DMS153 treated with DMSO at 0.1 percent for 48 hours (cell line): ENCODE measurements at regions not wholly inside any gene's neighbourhood (a gene's known extent, or its start where the extent isn't known, plus 50 kb on each side); places are given as distances from the start of the nearest gene placed in this dataset.

Experiments
- DNase-seq: peaks from one replicate; lab custom pipeline; 2025; ENCODE audit not compliant: unreplicated experiment; lab: John Stamatoyannopoulos, UW

DNA sequence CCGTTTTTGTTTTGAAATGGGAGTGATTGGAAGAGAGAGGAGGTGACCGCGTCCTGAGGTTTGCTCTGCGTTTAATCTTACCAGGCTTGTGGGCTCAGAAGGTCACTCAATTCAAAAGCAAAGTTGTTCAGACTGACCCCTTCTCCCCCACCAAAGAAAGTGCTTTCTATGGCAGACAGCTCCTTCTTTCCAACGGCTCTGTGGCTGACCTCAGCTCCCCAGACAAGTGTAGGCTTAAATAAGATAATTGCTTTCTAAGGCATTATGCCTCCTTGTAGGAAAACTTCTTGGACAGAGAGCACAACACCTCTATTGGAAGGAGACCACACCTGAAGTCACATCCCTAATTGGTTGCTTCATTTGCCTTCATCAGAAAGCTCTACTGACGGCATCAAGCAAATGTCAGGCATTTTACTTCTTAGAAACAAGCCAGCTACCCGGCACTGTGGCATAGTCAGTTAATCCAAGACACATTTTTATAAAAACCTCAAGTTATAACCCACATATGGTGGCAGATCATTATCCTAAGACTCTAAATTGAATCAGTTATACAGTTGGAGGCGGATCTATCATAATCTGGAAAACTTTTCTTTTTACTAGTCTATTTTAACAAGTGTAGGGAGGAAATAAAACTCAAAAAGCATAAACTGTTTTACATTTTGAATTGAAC is 94.9 kb downstream of the TMEM174 start:
- DNase-seq = no peak

DNA sequence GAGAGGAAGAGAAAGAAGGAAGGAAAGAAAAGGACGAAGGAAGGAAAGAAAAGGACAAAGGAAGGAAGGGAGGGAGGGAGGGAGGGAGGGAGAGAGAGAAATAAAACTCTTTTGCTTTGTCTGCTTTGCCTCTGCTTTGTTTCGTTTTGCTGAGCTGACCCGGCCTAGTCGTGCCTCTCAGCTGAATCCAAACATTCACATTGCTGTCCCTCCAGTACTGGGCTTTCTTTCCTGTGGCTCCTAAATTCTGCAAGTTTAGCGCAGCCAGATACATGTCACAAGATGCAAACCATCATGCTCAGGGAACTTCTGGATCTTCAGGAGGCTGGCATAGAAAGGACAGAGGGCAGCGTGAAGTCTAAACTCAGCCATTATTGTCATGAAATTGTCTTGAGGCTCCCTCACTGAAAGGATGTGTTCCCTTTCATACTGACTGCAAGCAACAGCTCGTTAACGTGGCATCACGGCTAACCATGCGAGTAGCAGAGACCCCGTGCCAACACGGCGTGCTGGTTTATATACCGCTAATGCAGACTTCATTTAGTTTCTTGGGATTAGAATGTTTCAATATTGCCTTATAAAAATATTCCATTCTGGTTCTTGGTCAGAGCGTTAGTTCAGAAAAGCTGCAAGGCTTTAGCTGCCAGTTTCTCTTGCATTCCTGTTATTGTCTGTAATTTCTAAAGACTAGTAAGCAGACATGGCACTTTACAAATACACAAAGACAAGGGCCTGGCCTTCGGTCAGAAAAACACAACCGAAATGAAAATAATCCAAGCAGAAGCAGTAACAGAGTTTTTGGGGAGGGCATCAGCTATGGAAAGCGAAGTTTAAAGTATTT is 94.2 kb downstream of the TMEM174 start:
- DNase-seq = no peak

DNA sequence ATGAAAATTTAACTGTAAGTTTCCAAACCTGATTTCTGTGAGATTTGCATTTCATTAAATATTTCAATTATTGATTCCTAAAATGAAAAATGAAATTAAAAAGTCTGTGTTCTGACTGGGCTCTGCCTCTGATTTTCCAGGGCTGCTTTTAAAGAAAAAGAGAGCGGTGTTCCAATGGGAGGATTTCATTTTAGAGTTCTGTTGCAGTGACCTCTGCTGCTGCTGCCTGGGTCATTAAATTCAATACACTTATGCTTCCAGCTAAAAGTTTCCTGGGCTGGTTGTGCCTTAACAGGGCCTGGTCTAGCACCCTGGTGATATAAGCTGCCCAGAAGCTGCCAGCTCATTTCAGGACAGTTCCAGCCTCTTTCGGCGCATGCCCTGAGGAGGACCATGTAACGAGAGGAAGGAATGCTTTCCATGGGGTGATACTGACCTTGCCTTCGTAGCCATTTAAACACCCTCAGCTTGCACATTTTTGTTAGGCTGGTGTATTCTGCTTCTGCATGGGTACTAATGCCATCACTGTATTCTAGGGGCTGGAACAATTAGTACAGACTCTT is 93.3 kb downstream of the TMEM174 start:
- DNase-seq = no peak

DNA sequence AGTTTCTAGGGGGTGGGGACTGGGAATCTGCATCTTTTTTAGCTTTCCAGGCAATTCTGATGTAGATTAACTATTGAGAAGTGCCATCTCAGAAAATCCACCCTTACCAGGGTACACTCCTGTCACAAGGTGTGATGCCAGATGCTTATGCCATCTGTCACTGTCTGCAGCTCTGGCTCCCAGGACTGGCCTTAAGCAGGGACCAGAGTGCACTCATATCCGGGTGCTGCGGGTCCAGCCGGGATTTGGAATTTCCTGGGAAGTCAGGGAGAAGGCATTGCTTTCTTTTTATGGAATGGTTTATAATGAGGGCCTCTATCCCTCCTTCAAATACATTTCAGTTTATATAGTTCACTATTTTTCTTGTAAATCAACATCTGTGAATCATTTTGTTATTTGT is 92.6 kb downstream of the TMEM174 start:
- no peak for DNase-seq

DNA sequence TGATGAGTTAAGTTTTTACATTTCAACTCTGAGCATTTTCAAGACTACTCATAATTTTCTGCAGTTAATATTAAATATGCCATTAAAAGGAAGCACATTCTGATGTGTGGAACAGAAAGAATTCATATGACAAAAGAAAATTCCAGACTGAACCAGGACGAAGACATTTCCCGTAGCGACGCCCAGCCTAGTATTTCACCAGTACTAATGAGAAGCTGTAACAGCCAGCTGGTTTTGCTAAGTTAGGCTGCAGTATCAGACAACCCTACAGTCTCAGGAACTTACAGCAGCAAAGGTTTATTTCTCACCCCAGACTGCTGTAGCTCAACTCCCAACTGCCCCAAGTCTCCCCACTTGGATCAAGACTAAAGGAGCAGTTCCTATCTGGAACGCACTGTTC is 91.6 kb downstream of the TMEM174 start:
- no peak for DNase-seq

DNA sequence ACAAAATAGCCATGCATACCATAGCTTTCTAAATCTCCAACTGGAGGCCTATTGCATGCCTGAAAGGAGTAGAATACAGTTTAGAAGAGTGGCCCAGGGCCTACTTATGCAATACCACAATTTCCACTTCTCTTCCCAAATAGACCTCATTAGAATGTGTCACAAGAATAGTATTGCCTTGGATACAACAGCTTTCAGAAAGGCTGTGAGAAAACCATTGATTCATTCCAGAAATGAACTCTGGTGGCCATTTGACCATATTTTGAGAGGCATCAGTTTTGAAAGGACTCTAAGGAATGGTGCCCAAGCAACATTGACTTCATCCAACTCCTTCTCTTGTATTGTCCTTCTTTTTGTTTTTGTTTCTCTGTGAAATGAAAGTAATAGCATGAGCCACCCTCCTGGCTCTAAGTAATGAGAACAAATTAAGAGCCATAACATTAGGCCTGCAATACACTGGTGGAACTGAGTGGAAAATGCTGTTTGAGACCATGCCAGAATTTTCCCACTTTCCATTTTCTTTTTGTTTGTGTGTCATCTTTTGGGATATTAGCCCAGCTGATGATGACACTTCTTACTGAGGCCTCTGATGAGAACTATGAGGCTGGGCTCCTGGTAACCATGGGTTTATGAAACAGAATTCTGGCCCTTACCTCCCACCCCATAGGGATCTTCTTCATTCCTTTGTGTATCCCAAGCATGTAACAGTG is 90.2 kb downstream of the TMEM174 start:
- DNase-seq = no peak

DNA sequence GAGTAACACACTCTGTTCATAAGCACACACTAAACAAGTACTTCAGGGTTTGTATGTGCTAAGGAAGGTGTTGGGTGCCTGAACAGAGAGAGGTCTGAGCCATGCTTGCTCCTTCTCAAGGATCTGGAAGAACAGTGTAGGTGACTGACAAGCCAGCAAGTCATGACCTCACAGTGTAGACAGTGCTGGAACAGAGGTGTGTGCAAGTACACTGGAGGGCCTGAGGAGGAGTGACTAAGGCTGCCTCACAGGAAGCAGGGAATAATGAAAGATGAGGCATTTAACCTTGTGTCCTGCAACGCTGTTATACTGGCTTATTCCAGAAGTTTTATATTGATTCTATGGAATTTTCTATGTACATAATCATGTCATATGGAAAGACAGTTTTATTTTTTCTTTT is 83.9 kb downstream of the TMEM174 start:
- no peak for DNase-seq

DNA sequence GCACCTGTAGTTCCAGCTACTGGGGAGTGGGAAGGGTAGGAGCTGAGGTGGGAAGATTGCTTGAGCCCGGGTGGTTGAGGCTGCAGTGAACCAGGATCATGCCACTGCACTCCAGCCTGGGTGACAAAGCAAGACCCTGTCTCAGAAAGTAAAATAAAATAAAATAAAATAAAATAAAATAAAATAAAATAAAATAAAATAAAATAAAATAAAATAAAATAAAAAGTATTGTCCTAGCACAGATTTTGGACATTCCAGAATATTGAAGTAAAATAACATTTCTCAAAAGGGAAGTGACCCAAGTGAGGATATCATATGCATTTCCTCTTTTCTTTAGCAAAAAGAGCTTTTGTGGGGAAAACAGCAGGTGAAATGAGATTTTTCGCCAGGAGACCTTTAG is 83.5 kb downstream of the TMEM174 start:
- no peak for DNase-seq

DNA sequence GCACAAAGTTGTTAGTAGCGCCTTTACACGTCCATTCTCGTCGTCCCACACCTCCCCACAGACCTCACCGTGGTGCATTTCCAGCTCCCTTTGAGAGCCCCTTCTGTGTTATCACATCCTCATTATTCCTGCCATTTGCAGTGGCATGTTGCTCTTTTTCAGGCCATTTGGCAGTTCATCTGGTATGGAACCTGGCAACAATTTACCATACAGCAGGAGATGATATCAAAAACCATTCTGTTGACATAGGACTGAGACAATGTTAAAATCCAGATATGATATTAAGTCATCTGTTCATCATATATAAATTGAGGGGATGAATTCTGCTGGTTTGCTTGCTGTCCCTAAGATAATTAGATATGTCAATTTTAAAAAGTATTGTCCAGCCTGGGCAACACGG is 83.0 kb downstream of the TMEM174 start:
- no peak for DNase-seq

DNA sequence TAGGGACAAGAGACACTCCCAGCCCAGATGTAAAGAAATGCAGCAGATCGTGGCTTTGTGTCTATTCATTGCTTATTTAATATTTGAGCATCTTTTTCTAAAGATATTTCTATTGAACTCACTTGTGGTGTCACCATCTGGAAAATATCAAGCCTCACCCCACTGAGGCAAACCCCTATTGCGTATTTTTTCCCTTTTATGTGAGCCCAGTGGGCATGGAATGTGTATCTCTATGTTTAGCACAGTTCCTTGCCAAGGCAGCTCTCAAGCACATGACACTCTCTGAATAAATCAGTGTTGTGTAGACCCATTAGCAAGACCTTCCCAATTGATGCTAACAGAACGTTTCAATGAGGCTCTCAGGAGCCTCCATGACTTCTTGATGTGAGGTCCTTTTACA is 81.6 kb downstream of the TMEM174 start:
- no peak for DNase-seq

DNA sequence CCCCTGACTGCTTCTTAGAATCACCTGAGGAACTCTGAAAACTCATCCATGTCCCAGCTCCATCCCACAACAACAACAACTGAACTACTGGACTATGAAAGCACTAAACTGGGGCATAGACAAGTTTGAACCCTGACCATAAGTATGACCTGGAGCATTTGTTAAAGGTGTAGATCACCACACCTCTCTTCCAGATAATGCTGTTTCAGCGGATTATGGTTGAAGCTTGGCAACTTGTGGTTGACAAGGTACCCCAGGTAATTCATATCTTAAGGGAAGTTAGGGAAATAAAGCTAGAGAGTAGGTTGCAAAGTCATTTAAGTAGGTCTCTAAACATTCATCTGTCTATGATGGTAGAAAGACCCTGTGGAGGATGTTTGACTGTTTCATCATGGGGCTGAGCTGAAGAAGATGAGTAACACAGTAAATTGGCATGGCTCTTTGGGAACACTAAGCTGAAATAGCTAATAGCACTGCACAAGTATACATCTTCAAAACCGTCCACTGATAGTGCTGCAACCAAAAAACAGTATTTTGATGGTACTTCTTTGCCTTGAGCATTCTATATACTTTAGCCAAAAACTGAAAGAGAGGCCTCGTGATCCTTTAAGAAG is 80.2 kb downstream of the TMEM174 start:
- no peak for DNase-seq

DNA sequence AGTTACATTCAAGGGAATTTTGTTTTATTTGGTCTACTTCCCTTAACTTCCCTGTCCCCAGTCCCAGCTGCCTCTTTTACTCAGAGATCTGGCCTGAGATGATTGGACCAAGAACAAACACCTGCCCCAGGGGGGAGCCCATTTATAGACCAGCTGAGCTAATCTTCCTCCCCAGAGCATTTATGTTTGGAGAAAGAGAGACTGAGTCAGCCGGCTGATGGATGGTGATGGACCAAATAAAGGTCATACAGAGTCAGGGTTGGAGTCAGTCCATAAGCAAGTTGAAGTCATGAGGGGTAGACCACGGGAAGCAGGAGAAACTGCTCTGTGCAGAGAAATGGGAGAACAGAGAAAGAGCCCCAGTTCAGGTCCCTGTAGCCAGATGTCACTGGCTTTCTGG is 77.7 kb downstream of the TMEM174 start:
- no peak for DNase-seq

DNA sequence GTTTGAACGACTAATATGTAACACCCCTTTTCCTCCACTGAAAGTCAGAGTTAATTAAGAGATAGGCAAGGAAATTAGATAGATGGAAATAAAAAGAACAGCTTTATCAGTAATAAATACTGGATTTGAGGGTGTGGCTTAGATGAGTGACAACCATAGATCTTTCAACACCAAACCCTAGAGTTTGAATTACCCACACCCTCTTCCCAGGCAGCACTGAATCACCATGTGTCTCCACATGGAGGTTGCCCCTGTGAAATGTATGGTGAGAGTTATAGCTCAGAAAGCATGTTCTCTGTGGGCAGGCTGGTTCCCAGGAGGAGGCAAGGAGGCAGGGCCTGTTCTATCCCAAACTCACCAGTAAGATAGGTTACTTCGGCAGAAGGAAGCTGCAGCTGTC is 69.7 kb downstream of the TMEM174 start:
- DNase-seq = no peak

DNA sequence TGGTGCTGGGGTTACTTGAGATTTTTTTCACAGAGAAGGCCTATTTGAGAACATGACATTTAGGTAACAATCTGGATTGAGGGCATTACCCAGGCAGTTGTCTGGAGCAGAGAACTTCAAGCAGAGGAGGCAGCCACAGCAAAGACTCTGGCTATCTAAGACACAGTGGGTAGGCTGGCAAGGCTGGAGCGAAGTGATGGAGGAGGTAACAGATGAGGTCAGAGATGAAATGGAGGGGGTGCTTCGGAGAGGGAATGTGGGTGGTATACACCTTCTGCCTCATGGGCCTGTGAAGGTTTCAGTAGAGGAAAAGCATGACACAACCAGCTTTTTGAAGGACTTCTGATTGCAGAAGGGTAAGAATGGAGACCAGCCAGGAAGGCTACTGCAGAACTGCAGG is 65.9 kb downstream of the TMEM174 start:
- no peak for DNase-seq

DNA sequence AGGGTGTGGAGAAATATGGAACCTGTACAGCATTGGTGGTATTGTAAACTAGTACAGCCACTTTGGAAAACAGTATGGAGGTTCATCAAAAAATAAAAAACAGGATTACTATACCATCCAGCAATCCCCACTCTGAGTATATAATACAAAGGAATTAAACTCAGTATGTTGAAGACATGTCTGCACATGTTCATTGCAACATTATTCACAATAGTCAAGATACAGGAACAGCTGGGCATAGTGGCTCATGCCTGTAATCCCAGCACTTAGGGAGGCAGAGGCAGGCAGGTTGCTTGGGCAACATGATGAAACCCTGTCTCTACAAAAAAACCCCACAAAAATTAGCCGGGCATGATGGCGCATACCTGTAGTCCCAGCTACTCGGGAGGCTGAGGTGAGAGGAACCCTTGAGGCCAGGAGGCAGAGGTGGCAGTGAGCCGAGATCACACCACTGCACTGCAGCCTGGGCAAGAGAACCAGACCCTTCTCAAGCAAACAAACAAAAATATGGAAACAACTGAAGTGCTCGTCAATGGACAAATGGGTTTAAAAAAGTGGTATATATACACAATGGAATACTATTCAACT is 63.6 kb downstream of the TMEM174 start:
- no peak for DNase-seq

DNA sequence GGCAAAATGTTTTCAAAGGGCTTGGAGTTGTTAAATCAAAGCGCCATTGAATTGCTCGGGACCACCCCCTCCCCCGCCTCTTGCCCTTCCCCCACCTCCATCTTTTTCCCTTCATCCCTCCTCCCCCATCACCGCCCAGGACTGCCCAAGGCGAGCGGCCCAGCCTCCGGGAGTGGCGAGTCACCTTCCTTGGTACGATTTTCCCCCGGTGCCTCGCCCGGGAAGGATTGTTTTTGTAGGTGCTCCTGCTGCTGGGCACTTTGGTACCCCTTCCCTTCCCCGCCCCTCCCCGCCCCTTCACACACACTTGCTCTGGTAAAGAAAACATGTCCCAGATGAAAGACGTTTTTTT is 61.2 kb downstream of the TMEM174 start:
- DNase-seq = no peak

DNA sequence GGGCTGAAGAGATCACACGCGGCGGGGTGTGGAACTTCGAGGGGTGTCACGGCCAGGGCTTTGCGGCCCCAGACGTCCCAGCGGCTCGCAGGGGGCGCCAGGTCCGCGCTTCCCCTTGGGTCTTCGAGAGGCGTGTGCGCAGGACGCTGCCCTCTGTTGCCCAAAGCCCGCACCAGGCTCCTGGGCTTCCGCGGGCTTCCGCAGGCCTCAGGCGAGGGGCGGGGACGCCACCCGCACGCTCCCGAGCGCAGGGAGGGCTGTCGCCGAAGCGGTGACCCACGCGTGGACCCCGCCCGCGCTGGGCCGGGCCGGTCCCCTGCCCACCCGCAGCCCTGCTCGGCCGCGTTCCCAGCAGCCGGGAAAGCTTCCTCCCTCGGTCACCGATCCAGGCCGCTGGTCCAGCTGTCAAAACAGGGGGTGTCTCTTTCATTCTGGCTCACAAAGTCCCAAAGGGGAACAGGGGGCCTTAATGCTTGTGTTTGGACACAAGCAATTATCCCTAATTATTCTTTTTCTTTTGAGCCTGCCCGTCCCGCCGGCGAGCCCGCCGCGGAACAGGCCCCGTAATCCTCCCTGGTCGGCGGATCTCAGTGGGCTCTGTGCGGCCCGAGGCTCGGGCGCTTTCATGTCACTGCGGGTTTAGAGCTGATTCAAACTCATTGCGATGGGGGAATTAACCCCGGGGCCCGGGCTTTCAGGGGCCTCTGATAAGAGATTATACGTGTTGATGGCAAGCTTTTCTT is 60.6 kb downstream of the TMEM174 start:
- DNase-seq = no peak

DNA sequence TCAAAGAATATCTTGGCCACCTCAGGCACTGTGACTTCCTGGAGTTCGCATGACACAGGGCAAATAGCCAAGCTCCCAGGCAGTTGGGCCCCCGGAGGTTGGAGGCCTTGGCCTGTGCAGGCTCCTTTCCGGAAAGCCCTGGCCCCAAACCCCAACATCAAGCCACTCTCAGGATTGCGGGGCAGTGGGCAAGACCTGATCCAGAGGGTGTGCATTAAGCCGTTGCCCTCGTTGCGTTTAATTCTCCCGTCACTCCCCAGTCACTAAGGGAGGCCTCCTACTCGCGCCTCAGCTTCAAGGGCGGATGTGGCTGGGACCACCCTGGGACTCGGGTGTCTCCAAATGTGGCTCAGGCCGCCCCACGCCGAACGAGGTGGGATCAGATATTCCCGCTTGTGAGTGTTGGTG is 60.1 kb downstream of the TMEM174 start:
- no peak for DNase-seq

DNA sequence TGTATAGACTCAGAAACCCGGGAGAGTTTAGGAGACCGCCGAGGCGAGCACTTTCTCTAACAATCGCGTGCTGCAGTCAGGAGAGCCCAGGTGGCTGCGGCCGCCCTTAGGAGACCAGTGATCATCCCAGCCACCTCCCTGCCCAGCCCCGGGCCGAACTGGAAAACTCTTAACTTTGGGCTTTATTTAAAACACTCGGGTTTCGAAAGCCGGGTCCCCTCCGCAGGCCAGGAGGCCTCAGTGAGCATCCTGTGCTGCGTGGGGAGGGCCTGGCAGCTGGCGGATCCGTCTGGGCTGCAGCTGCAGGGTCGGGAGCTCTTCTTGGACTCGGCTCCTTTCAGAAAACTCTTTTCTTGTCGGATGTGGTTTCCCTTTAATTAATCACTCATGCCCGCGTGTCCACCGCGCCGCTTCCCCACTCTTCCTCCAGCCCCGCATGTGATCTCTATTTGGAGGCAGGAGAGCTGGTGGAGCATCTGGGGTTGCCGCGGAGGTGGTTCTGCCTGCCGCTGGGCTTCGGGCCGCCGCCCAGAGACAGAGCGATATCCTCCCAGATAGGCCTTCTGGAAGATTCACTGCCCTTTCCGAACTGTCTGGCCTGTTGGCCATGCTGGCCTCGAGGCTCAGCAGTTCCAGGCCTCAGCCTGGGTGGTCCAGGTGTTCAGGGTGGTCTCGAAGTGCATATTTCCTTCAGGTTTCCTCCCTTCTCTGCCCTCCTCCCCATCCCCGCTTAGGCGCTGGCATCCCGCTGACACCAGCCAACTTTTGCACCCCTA is 59.5 kb downstream of the TMEM174 start:
- no peak for DNase-seq
